HepG2 (cell line): ENCODE measurements at regions not wholly inside any gene's neighbourhood (a gene's known extent, or its start where the extent isn't known, plus 50 kb on each side); places are given as distances from the start of the nearest gene placed in this dataset.

ENCODE experiments used
- ATAC-seq: fragments of 200-7000 bp; cut with Tn5 transposase; 3 replicates; pipeline ENCODE4 v1.9.1; 2020; ENCODE audit warnings: mild to moderate bottlenecking, moderate library complexity
- BruUV-seq: library from RNA; stranded (reverse); fragments of 400-500 nt; replicated peaks from 2 replicates; lab custom pipeline; 2021; lab: Mats Ljungman, UMichigan
- CTCF ChIA-PET: fragments of 300-600 bp; formaldehyde crosslinking; extraction: SDS; loops from one replicate; lab custom pipeline; 2021; ENCODE audit warnings: low total read pairs, inconsistent platforms, low intra/inter-chr PET ratio; lab: Yijun Ruan, JAX
- POLR2A ChIA-PET: fragments of 350-600 bp; sonication (Branson Sonifier 250); formaldehyde crosslinking; loops from one replicate; lab custom pipeline; 2020; ENCODE audit warnings: antibody characterized with exemption, inconsistent platforms; lab: Yijun Ruan, JAX
- DNase-seq: peaks from one replicate; pipeline ENCODE4 v3.0.0-alpha.2; 2015; ENCODE audit warnings: low spot score
- FAIRE-seq: peaks from 3 replicates; lab custom pipeline; 2011; peaks lifted over from hg19 to GRCh38; lab: Jason Lieb, UNC
- H2AFZ ChIP-seq: one replicate; pipeline ENCODE4 v1.6.1; 2011; ENCODE audit warnings: low read length, inconsistent platforms
- H3K27ac ChIP-seq: fragments of 300-600 bp; 3 replicates; pipeline ENCODE4 v1.8.0; 2011; ENCODE audit warnings: mixed run types, mild to moderate bottlenecking, mixed read lengths, low read length, inconsistent platforms; ENCODE audit not compliant: insufficient read depth; ENCODE audit errors: extremely low read length
- H3K27me3 ChIP-seq, 2 experiments: fragments of 200-600 bp in 1 of 2; 2 replicates in 1 of 2; 3 replicates in 1 of 2; pipeline versions ENCODE4 v1.6.0 to v1.8.0; 2011; ENCODE audit warnings: low read length in 2 of 2, mild to moderate bottlenecking in 2 of 2, moderate library complexity in 2 of 2, inconsistent platforms in 1 of 2; ENCODE audit not compliant: insufficient read depth in 2 of 2, control insufficient read depth in 1 of 2
- H3K36me3 ChIP-seq, 2 experiments: fragments of 200-600 bp in 1 of 2; replicated peaks in 1 of 2; 2 replicates in 1 of 2; 3 replicates in 1 of 2; pipeline versions ENCODE4 v1.5.1 to v1.8.0; 2011; ENCODE audit warnings: low read length in 2 of 2, inconsistent platforms in 1 of 2; ENCODE audit not compliant: insufficient read depth in 2 of 2, control insufficient read depth in 1 of 2
- H3K4me1 ChIP-seq: 2 replicates; pipeline ENCODE4 v1.5.1; 2012; ENCODE audit warnings: low read length, inconsistent platforms; ENCODE audit not compliant: insufficient read depth
- H3K4me2 ChIP-seq: 2 replicates; pipeline ENCODE4 v1.6.0; 2011; ENCODE audit warnings: low read depth, low read length, inconsistent platforms
- H3K4me3 ChIP-seq, 3 experiments: fragments of 200-600 bp in 1 of 3; sonication (generic), shearing (Covaris generic) in 1 of 3; replicated peaks in 1 of 3; 2 replicates each; pipeline ENCODE4 v1.5.1; 2011 to 2016; ENCODE audit warnings: low read length in 3 of 3, inconsistent platforms in 2 of 3, low read depth in 2 of 3, mild to moderate bottlenecking in 2 of 3, control low read depth in 1 of 3, mixed read lengths in 1 of 3; ENCODE audit not compliant: insufficient read depth in 1 of 3
- H3K79me2 ChIP-seq: one replicate; pipeline ENCODE4 v1.6.1; 2011; ENCODE audit warnings: low read length, inconsistent platforms; ENCODE audit not compliant: insufficient read depth
- H3K9ac ChIP-seq: 2 replicates; pipeline ENCODE4 v1.6.0; 2011; ENCODE audit warnings: mild to moderate bottlenecking, low read depth, low read length, inconsistent platforms; ENCODE audit not compliant: insufficient read depth
- H3K9me3 ChIP-seq: 2 replicates; pipeline ENCODE4 v1.5.1; 2012; ENCODE audit warnings: mild to moderate bottlenecking, low read length
- H4K20me1 ChIP-seq: 2 replicates; pipeline ENCODE4 v1.6.0; 2011; ENCODE audit warnings: inconsistent platforms, mild to moderate bottlenecking, low read length, moderate library complexity; ENCODE audit not compliant: insufficient read depth
- ARHGAP35 ChIP-seq: sonication (generic); formaldehyde crosslinking; IDR thresholded peaks from 2 replicates; pipeline ENCODE4 v1.9.0; 2022; ENCODE audit warnings: mild to moderate bottlenecking, inconsistent platforms, moderate library complexity, missing genetic modification reagents, borderline replicate concordance
- BCLAF1 ChIP-seq: fragments of 450-650 bp; IDR thresholded peaks from 2 replicates; pipeline ENCODE4 v1.6.1; 2017; ENCODE audit warnings: mild to moderate bottlenecking
- CHCHD3 ChIP-seq: sonication (generic); formaldehyde crosslinking; IDR thresholded peaks from 2 replicates; pipeline ENCODE4 v1.8.0; 2022; ENCODE audit warnings: mild to moderate bottlenecking, missing genetic modification reagents, moderate library complexity
- DBP ChIP-seq: sonication (generic); formaldehyde crosslinking; IDR thresholded peaks from 2 replicates; pipeline ENCODE4 v1.4.0; 2020; ENCODE audit warnings: missing genetic modification reagents; ENCODE audit errors: not compliant biosample characterization
- DPF2 ChIP-seq: sonication (generic); formaldehyde crosslinking; IDR thresholded peaks from 2 replicates; pipeline ENCODE4 v1.4.0; 2020; ENCODE audit warnings: mild to moderate bottlenecking, low read depth, missing genetic modification reagents, borderline replicate concordance
- JDP2 ChIP-seq: sonication (generic); formaldehyde crosslinking; IDR thresholded peaks from 2 replicates; pipeline ENCODE4 v1.8.1; 2022; ENCODE audit warnings: missing genetic modification reagents, borderline replicate concordance
- RCOR2 ChIP-seq: IDR thresholded peaks from 2 replicates; pipeline ENCODE4 v1.6.1; 2016; ENCODE audit warnings: missing biosample characterization, missing genetic modification reagents
- REPIN1 ChIP-seq: sonication (generic); formaldehyde crosslinking; IDR thresholded peaks from 2 replicates; pipeline ENCODE4 v1.8.0; 2022; ENCODE audit warnings: missing genetic modification reagents, low read depth, mild to moderate bottlenecking, borderline replicate concordance
- SMYD3 ChIP-seq: sonication (generic); formaldehyde crosslinking; IDR thresholded peaks from 2 replicates; pipeline ENCODE4 v1.8.1; 2023; ENCODE audit warnings: mild to moderate bottlenecking, missing genetic modification reagents
- SPEN ChIP-seq: sonication (generic); formaldehyde crosslinking; IDR thresholded peaks from 2 replicates; pipeline ENCODE4 v1.5.1; 2020; ENCODE audit warnings: low read depth, mild to moderate bottlenecking, missing genetic modification reagents
- ZC3H4 ChIP-seq: sonication (generic); formaldehyde crosslinking; IDR thresholded peaks from 2 replicates; pipeline ENCODE4 v1.4.0; 2020; ENCODE audit warnings: missing genetic modification reagents, borderline replicate concordance
- ZFP62 ChIP-seq: sonication (generic); formaldehyde crosslinking; IDR thresholded peaks from 2 replicates; pipeline ENCODE4 v1.4.0; 2020; ENCODE audit warnings: missing genetic modification reagents
- ZNF225 ChIP-seq: sonication (generic); formaldehyde crosslinking; IDR thresholded peaks from 2 replicates; pipeline ENCODE4 v1.4.0; 2020; ENCODE audit warnings: mild to moderate bottlenecking, missing genetic modification reagents
- ZNF337 ChIP-seq: sonication (generic); formaldehyde crosslinking; IDR thresholded peaks from 2 replicates; pipeline ENCODE4 v1.5.1; 2020; ENCODE audit warnings: missing genetic modification reagents, low read depth, mild to moderate bottlenecking, borderline replicate concordance
- ZNF597 ChIP-seq: sonication (generic); formaldehyde crosslinking; IDR thresholded peaks from 2 replicates; pipeline ENCODE4 v1.5.0; 2020; ENCODE audit warnings: missing genetic modification reagents
- ZNF768 ChIP-seq: sonication (generic); formaldehyde crosslinking; IDR thresholded peaks from 2 replicates; pipeline ENCODE4 v1.4.0; 2020; ENCODE audit warnings: missing genetic modification reagents
- ZNF788 ChIP-seq: sonication (generic); formaldehyde crosslinking; IDR thresholded peaks from 2 replicates; pipeline ENCODE4 v1.5.0; 2020; ENCODE audit warnings: mild to moderate bottlenecking, missing genetic modification reagents, borderline replicate concordance
- WGBS: methylation state at CpG from one replicate; pipeline ENCODE4 v1.1.6; 2017; ENCODE audit warnings: low lambda C conversion rate; 5-methylcytosine and 5-hydroxymethylcytosine counted together
- in situ Hi-C: cut with HindIII; loops from 2 replicates; pipeline ENCODE4 v1.10.0; 2017; ENCODE audit warnings: low pct_unique_long_range_greater_than_20kb; ENCODE audit not compliant: extremely low pct_ligation_motif_present
- intact Hi-C: fragments of 100-400 bp; cut with micrococcal nuclease; formaldehyde crosslinking; loops from one replicate; pipeline ENCODE4 v1.10.0; 2022; ENCODE audit not compliant: unreplicated experiment

- TF ChIP-seq DBP (no peak), ZNF597 (CRISPR knock-in tag) (no peak), ZNF788 (CRISPR knock-in tag) (no peak), ZC3H4 (no peak), ZNF225 (no peak), RCOR2 (CRISPR knock-in tag) (no peak), ZFP62 (no peak)
- TF ChIP-seq, all 625 proteins: peak for 0
Observed at GRCh38 chr11:111137846-111138245, 107.7 kb upstream of the POU2AF2 start (continued).

- no TSS peak for BruUV-seq
- Histone ChIP-seq H3K79me2 (no peaks in the 10 kb centered on the region), H3K4me1 (no peaks in the 10 kb centered on the region), H3K4me2 (no peak overlapping the region), H3K27me3 (no peaks in the 10 kb centered on the region), H3K36me3 (no peaks in the 10 kb centered on the region), H4K20me1 (no peaks in the 10 kb centered on the region), H3K27ac (no peak overlapping the region), H2AFZ (no peak overlapping the region), H3K9me3 (no peaks in the 10 kb centered on the region), H3K4me3 (no peak overlapping the region), H3K9ac (no peak overlapping the region)
- intact Hi-C loops (no loop called here), in situ Hi-C loops (no loop called here)
- WGBS, result 25% methylated on average over 11 of the region's 11 CpGs
- DNase-seq (no peak), FAIRE-seq (no peak), ATAC-seq (no peak)
- ChIA-PET POLR2A (no interaction called here), CTCF (no interaction called here)
- TF ChIP-seq SMYD3 (CRISPR knock-in tag) (no peak), CHCHD3 (no peak), ZNF768 (CRISPR knock-in tag) (no peak), ZNF337 (CRISPR knock-in tag) (no peak), JDP2 (no peak), DPF2 (CRISPR knock-in tag) (no peak), BCLAF1 (no peak), ARHGAP35 (CRISPR knock-in tag) (no peak), SPEN (CRISPR knock-in tag) (no peak), REPIN1 (CRISPR knock-in tag) (no peak)
Observed at GRCh38 chr11:111135778-111136570, 109.6 kb upstream of the POU2AF2 start.
